ENCODE measurements at regions not wholly inside any gene's neighbourhood (a gene's known extent, or its start where the extent isn't known, plus 50 kb on each side); places are given as distances from the start of the nearest gene placed in this dataset.
"Not testable (repeated sequence)": the region's sequence is repeated elsewhere in the genome, so short reads cannot be mapped to it uniquely, and the experiment has no call there.

GRCh38 chr2:35614640-35615039 lies 740.9 kb upstream of the CRIM1 start:
- in situ Hi-C loops (cut with MboI; ENCODE audit: low sequenced_read_pairs), result no loop called here

GRCh38 chr2:35606394-35606793 lies 749.2 kb upstream of the CRIM1 start:
- in situ Hi-C loops (cut with MboI; ENCODE audit: low sequenced_read_pairs), result no loop called here

DNA sequence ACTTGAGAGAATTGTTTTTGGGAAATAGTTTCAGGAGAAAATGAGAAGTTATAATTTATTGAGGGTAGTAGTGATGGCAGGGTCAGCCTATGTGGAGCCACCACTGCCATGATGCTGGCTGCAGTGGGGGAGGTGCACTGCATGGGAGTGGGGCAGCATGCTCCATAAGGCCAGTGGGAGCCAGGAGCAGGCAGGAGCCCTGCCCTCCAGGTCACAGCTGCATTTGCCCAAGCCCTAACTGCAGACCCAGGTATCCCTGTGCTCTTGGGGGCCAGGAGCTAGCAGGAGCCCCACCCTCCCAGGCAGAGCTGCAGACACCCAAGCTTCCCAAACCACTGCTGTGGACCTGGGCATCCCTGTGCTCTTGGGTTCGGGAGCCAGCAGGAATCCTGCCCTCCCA lies 757.3 kb upstream of the CRIM1 start:
- in situ Hi-C loops (cut with MboI; ENCODE audit: low sequenced_read_pairs), result no loop called here

DNA sequence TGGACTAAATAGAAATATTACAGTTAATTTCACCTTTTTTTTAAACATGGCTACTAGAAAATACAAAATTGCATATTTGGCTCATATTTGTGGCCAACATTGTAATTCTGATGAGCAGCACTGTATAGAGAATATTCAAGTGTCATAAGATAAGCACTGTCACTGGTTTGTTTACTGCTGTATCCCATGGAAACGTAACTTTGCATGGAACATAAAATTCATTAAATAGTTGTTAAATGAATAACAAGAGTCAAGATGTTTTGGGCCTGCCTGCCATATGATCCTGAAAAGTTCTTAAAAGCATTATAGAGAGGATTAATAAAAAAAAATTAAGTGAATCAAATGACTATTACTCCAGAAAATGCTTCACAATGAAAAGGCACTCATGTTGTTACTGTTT lies 763.7 kb upstream of the CRIM1 start:
- in situ Hi-C loops (cut with MboI; ENCODE audit: low sequenced_read_pairs), result no loop called here

GRCh38 chr2:35585972-35586371 lies 769.6 kb upstream of the CRIM1 start:
- in situ Hi-C loops (cut with MboI; ENCODE audit: low sequenced_read_pairs), result no loop called here

- in situ Hi-C loops (cut with MboI; ENCODE audit: low sequenced_read_pairs), result no loop called here
These were observed 772.9 kb upstream of the CRIM1 start for GRCh38 chr2:35582637-35583036.

DNA sequence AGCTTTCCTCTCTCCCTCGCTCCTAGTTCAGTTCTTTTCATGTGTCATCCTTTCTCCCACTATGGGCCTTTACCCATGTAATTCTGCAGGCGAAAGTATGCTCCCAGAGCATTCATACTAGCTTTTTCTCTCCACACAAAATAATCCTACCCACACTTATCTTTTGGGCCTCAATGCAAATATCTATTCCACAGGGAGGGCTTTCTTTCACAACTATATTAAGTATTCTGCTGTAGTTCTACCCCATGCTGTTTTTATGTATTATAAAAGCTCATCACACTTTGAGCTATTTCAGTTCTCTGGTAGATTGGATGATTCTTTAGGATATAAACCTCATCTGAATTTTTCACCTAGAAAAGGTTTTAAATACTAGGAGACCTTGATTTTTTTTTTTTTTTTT lies 774.6 kb upstream of the CRIM1 start:
- in situ Hi-C loops (cut with MboI; ENCODE audit: low sequenced_read_pairs), result no loop called here

GRCh38 chr2:35568574-35568973 lies 787.0 kb upstream of the CRIM1 start:
- in situ Hi-C loops (cut with MboI; ENCODE audit: low sequenced_read_pairs), result not testable (repeated sequence)

DNA sequence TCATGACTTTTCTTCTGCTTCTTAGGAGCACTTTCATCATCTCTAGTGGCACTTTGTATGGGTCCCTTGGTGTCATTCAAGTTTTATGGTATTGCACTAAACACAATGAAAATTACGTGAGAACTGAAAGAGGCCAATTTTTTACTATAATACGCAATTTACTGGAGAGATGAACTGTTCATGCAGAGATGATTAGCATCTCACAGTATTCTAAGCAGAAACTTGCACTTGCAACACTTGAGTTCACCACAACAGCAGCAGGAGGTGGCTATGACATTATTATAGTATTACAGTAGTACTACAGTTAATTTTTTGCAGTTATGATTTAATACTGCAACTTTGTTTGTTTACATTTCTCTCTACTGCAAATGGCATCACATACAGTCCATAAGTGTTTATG lies 793.1 kb upstream of the CRIM1 start:
- in situ Hi-C loops (cut with MboI; ENCODE audit: low sequenced_read_pairs), result no loop called here

DNA sequence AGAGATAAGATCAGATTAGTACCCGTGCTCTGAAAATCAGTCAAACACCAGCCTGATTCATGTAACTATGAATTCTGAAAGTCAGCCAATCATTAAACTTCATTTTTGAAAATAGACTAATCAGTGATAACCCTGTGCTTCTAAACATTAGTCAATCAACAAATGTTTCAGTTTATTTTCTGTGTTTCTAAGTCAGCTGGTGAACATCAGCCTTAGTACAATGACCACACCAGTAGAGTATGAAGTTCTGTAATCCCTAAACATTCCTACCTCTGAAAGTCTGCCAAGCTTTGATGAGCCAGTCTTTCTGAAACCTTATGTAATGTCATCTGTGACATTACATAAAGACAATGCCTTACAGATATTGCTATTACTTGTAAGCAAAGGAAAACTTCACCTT lies 807.4 kb upstream of the CRIM1 start:
- in situ Hi-C loops (cut with MboI; ENCODE audit: low sequenced_read_pairs), result no loop called here

GRCh38 chr2:35545301-35545700 lies 810.3 kb upstream of the CRIM1 start:
- in situ Hi-C loops (cut with MboI; ENCODE audit: low sequenced_read_pairs), result no loop called here

DNA sequence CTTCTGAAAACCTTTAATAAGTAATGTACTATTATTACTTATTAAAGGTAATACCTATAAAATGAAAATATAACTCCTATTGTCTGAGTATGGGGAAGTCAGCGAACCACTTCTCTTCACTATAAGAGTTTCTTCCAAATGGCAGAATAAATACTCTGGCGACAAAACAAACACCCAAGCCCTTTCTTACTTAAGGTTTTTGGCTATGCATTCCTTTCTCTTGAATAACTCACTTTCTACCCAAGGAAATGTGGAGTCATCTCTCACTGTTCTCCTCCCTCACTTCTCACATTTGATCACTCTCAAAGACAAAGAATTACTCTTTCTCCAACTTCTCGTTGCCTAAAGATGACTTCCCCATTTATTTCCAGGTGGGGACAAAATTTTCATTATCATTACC lies 816.8 kb upstream of the CRIM1 start:
- in situ Hi-C loops (cut with MboI; ENCODE audit: low sequenced_read_pairs), result no loop called here

GRCh38 chr2:35530615-35531135 lies 824.9 kb upstream of the CRIM1 start:
- in situ Hi-C loops (cut with MboI; ENCODE audit: low sequenced_read_pairs), result no loop called here

DNA sequence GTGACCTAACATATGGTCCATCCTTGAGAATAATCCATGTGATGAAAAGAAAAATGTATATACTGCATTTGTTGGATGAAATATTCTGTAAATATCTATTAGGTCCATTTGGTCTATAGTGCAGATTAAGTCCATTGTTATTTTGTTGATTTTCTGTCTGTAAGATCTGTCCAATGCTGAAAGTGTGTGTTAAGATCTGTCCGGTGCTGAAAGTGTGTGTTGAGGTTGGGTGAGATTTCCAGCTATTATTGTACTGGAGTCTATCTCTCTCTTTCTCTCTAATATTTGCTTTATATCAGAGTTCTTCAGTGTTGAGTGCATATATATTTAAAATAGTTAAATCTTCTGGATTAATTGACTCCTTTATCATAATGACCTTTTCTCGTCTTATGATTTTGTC lies 828.8 kb upstream of the CRIM1 start:
- in situ Hi-C loops (cut with MboI; ENCODE audit: low sequenced_read_pairs), result no loop called here

- in situ Hi-C loops (cut with MboI; ENCODE audit: low sequenced_read_pairs), result no loop called here
These were observed 833.1 kb upstream of the CRIM1 start for GRCh38 chr2:35522450-35522849.

DNA sequence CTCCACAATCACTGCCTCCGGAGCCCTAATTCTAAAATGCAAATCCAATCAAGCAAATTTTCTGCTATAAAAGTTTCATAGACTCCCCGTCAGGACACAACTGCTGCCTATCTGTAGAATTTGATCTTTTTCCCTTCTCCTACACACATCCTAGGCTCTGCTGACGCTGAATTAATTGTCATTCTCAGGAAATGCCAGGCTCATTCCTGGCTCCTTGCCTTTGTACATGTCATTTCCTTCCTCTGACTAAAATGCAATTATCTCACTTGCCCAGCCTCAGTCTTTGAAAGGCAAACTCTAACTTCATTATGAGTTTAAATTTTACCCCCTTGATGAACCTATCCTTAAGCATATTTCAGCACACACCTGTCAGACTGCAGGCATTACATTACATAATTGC lies 844.9 kb upstream of the CRIM1 start:
- in situ Hi-C loops (cut with MboI; ENCODE audit: low sequenced_read_pairs), result no loop called here

GRCh38 chr2:35508601-35509000 lies 847.0 kb upstream of the CRIM1 start:
- in situ Hi-C loops (cut with MboI; ENCODE audit: low sequenced_read_pairs), result no loop called here

DNA sequence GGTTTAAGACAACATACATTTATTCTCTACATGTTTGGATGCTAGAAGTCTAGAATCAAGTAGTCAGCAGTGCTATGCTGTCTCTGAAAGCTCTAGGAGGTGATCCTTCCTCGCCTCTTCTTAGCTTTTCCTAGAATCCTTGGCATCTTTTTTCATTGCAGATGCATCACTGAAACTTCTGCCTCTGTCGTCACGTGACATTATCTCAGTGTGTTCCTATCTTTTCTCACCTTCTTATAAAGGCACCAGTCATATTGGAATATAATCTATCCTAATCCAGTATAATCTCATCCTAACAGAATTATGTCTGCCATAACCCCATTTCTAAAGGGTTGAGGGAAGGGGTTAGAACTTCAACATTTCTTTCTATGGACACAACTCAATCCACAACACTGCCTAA lies 851.2 kb upstream of the CRIM1 start:
- in situ Hi-C loops (cut with MboI; ENCODE audit: low sequenced_read_pairs), result no loop called here

DNA sequence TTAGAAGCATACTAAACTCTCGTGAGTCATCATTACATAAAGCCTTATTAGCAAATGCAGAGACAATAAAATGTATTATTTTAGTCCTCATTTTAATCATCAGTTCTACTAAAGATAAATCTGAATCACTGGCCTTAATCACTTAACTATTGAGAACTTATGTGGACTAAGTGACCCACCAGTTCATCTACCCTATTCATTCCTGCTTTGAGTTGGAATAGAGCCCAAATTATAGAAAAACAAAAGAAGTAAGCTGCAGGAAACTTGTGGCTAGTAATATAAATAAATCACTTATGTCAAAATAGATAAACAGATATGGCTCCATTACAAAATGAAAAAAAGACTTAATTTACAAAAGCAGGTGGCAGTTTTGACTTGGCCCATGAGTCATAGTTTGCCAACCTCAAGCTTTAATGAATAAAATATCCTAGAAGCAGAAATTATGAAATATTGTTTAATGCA lies 851.8 kb upstream of the CRIM1 start:
- in situ Hi-C loops (cut with MboI; ENCODE audit: low sequenced_read_pairs), result no loop called here

DNA sequence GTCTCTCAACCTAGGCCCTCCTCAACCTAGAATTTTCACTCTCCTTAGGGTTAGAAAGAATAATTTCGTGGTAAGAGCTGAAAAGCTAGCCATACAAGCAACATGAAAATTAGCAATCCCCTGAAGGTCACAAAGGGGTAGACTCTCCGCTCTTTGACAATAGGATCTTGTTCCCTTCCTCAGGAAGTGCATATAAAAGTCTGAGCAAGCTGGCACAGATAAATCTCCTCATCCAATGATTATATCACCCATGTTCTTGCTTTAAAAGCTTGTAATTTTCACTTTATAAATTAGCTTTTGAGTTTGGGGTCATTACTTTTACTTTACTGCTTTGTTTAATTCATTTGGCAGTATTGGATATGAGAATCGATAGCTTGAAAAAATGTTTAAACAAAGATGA lies 852.3 kb upstream of the CRIM1 start:
- in situ Hi-C loops (cut with MboI; ENCODE audit: low sequenced_read_pairs), result no loop called here

GRCh38 chr2:35501076-35501475 lies 854.5 kb upstream of the CRIM1 start:
- in situ Hi-C loops (cut with MboI; ENCODE audit: low sequenced_read_pairs), result no loop called here

DNA sequence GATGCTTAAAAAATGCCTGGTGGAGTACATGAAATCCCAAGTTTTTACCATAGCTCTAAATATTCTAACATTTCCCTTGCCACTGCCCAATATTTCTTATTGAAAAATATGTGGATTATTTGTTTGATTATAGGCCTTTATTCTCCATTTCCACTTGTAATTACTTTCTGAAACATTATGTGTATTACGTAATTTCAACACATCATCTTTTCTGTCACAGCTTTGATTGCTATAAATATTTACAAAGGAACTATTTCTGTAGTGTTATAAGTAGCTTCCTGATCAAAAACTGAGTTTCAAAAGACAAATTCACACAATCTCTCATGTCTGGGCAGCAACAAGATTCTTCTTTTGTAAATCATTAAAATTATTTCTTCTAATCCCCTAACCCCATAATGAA lies 859.6 kb upstream of the CRIM1 start:
- in situ Hi-C loops (cut with MboI; ENCODE audit: low sequenced_read_pairs), result no loop called here

- in situ Hi-C loops (cut with MboI; ENCODE audit: low sequenced_read_pairs), result no loop called here
These were observed 860.4 kb upstream of the CRIM1 start for GRCh38 chr2:35495182-35495581.

GRCh38 chr2:35478121-35478520 lies 877.5 kb upstream of the CRIM1 start:
- in situ Hi-C loops (cut with MboI; ENCODE audit: low sequenced_read_pairs), result not testable (repeated sequence)
